ENCODE measurements at regions not wholly inside any gene's neighbourhood (a gene's known extent, or its start where the extent isn't known, plus 50 kb on each side); places are given as distances from the start of the nearest gene placed in this dataset.

DNA sequence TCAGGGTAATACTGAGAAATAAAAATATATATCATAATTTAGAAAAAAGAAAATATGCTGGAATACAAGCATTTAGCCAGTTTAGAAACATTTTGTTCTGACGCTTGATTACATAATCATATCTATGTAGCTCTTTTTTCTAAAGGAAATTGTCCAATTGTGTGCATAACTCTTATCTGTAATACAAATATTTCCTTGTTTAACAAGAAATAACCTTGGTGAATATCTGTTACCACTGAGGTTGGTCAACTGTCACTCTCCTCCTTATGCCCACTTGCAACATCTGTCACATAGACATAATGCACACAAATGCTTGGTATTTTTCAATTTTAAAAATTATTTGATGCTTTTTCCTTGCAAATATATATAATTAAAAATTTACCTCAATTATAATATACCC is 609.7 kb downstream of the TLL1 start:
- no peak for TF ChIP-seq POLR2AphosphoS5 (IDR thresholded peaks at IDR 0.05)
- TF ChIP-seq, protein P1, sequence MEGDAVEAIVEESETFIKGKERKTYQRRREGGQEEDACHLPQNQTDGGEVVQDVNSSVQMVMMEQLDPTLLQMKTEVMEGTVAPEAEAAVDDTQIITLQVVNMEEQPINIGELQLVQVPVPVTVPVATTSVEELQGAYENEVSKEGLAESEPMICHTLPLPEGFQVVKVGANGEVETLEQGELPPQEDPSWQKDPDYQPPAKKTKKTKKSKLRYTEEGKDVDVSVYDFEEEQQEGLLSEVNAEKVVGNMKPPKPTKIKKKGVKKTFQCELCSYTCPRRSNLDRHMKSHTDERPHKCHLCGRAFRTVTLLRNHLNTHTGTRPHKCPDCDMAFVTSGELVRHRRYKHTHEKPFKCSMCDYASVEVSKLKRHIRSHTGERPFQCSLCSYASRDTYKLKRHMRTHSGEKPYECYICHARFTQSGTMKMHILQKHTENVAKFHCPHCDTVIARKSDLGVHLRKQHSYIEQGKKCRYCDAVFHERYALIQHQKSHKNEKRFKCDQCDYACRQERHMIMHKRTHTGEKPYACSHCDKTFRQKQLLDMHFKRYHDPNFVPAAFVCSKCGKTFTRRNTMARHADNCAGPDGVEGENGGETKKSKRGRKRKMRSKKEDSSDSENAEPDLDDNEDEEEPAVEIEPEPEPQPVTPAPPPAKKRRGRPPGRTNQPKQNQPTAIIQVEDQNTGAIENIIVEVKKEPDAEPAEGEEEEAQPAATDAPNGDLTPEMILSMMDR (IDR thresholded peaks at IDR 0.05), result no peak
